HG03064 (cell line): ENCODE measurements at regions not wholly inside any gene's neighbourhood (a gene's known extent, or its start where the extent isn't known, plus 50 kb on each side); places are given as distances from the start of the nearest gene placed in this dataset.

Experiments used
- ATAC-seq: cut with Tn5 transposase; IDR thresholded peaks from one replicate; pipeline ENCODE4 v1.9.1; 2021; ENCODE audit warnings: low read depth; ENCODE audit not compliant: unreplicated experiment

GRCh38 chr11:11047851-11048610 lies 190.2 kb upstream of the ZBED5 start:
- ATAC-seq: no peak

- ATAC-seq: no peak
These were observed 188.9 kb upstream of the ZBED5 start for GRCh38 chr11:11046781-11047180.

GRCh38 chr11:11045156-11045930 lies 187.5 kb upstream of the ZBED5 start:
- ATAC-seq: no peak

- ATAC-seq: no peak
These were observed 186.4 kb upstream of the ZBED5 start for GRCh38 chr11:11044137-11044855.

- no peak for ATAC-seq
These were observed 185.9 kb upstream of the ZBED5 start for GRCh38 chr11:11043721-11044120.

- no peak for ATAC-seq
These were observed 181.5 kb upstream of the ZBED5 start for GRCh38 chr11:11039208-11039965.

- no peak for ATAC-seq
These were observed 180.9 kb upstream of the ZBED5 start for GRCh38 chr11:11038782-11039181.

- no peak for ATAC-seq
These were observed 180.5 kb upstream of the ZBED5 start for GRCh38 chr11:11038352-11038751.

GRCh38 chr11:11036848-11037732 lies 179.2 kb upstream of the ZBED5 start:
- ATAC-seq: no peak

- no peak for ATAC-seq
These were observed 178.5 kb upstream of the ZBED5 start for GRCh38 chr11:11036185-11036847.

- no peak for ATAC-seq
These were observed 177.5 kb upstream of the ZBED5 start for GRCh38 chr11:11035331-11035730.

- no peak for ATAC-seq
These were observed 176.6 kb upstream of the ZBED5 start for GRCh38 chr11:11034476-11034875.

GRCh38 chr11:11032066-11032465 lies 174.2 kb upstream of the ZBED5 start:
- no peak for ATAC-seq

GRCh38 chr11:11029027-11029426 lies 171.2 kb upstream of the ZBED5 start:
- no peak for ATAC-seq

- ATAC-seq: no peak
These were observed 170.3 kb upstream of the ZBED5 start for GRCh38 chr11:11028017-11028692.

GRCh38 chr11:11027288-11027687 lies 169.4 kb upstream of the ZBED5 start:
- ATAC-seq: no peak

GRCh38 chr11:11025087-11025486 lies 167.2 kb upstream of the ZBED5 start:
- ATAC-seq: no peak

GRCh38 chr11:11022125-11022730 lies 164.4 kb upstream of the ZBED5 start:
- ATAC-seq: no peak
